ENCODE measurements at regions not wholly inside any gene's neighbourhood (a gene's known extent, or its start where the extent isn't known, plus 50 kb on each side); places are given as distances from the start of the nearest gene placed in this dataset.
A peak's percentile ranks its signal among the peaks of the same experiment; 100 is the strongest.

DNA sequence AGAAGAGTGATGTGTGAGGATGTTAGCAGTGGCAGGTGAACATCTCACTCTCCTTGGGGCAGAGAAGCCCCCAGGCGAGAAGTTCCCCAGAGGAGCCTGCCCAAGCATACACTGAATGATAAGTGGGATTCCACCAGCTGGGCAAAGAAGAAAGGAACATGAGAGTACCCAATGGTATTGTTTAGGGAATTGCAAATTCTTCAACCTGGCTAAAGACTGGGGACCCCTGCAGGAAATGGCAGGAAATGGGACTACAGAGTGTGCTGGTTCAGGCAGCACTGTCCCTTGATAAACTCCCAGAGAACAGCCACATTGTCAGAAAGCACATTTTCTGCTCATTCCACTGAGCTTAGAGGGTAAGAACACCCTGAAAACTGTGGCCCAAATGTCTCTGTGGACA lies 121.3 kb downstream of the RPS29 start:
- TF ChIP-seq EZH2 (IDR thresholded peaks at IDR 0.05; ENCODE audit: low read length, unreplicated experiment), result no peak
- TF ChIP-seq CTCF (conservative IDR thresholded peaks at IDR 0.05; ENCODE audit: low read depth, low read length), result peak; percentile 53
- TF ChIP-seq EZH2phosphoT487 (IDR thresholded peaks at IDR 0.05; ENCODE audit: borderline replicate concordance, low read length), result no peak
- Histone ChIP-seq H3K9ac (ENCODE audit: low read length) (no peak overlapping the region), H3K9me2 (replicated peaks; ENCODE audit: low read length) (no peaks in the 10 kb centered on the region), H4K20me1 (ENCODE audit: low read length) (no peaks in the 10 kb centered on the region), H3K27me3 (ENCODE audit: low read length) (peaks cover 26% of the 10 kb centered on the region; the same call in 1 of the 2 replicates), H3K4me1 (ENCODE audit: insufficient read depth, low read length) (no peaks in the 10 kb centered on the region), H3K79me2 (ENCODE audit: low read length) (no peaks in the 10 kb centered on the region), H3K9me3 (ENCODE audit: low read length) (no peaks in the 10 kb centered on the region), H3K4me3 (ENCODE audit: low read length) (no peak overlapping the region), H3K4me2 (ENCODE audit: low read length) (no peak overlapping the region), H2AFZ (ENCODE audit: low read length) (no peak overlapping the region), H3K27ac (ENCODE audit: low read length) (no peak overlapping the region), H3K36me3 (ENCODE audit: low read depth, low read length) (no peaks in the 10 kb centered on the region), H3F3A (ENCODE audit: low read length, unreplicated experiment) (no peaks in the 10 kb centered on the region)
- ChIA-PET CTCF (no interaction called here), POLR2A (ENCODE audit: unreplicated experiment) (no interaction called here)
- intact Hi-C loops (cut with micrococcal nuclease), result no loop called here
- peak; percentile 47 for ATAC-seq
- peak; percentile 28 for DNase-seq
- BruUV-seq (replicated peaks), result no TSS peak

DNA sequence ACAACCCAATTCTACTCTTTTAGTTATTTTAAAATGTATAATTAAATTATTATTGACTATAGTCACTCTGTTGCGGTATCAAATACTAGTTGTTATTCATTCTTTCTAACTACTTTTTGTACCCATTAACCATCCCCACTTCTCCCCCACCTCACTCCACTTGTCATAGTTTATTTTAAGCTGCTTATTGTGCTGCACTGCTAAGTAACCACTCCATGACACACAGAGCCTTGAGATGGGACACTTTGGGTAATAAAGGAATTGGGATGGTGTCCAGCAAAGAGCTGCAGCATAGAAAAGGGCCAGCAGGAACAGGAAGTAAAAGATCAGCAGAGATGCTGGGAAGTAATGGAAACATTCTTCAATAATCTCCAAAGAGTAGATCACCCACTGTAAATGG lies 123.0 kb downstream of the RPS29 start:
- no peaks in the 10 kb centered on the region for H3F3A ChIP-seq (ENCODE audit: low read length, unreplicated experiment)
- ChIA-PET POLR2A (ENCODE audit: unreplicated experiment) (no interaction called here), CTCF (interaction anchor here (0.6 kb wide), 1 partner anchor 88 kb away, joined by 5 read pairs; no protein-coding TSS in a partner anchor)
- H3K9me3 ChIP-seq (ENCODE audit: low read length), result no peaks in the 10 kb centered on the region
- H3K4me2 ChIP-seq (ENCODE audit: low read length), result no peak overlapping the region
- BruUV-seq (replicated peaks), result no TSS peak
- H4K20me1 ChIP-seq (ENCODE audit: low read length), result no peaks in the 10 kb centered on the region
- no peak for TF ChIP-seq EZH2phosphoT487 (IDR thresholded peaks at IDR 0.05; ENCODE audit: borderline replicate concordance, low read length)
- TF ChIP-seq CTCF (conservative IDR thresholded peaks at IDR 0.05; ENCODE audit: low read depth, low read length), result no peak
- TF ChIP-seq EZH2 (IDR thresholded peaks at IDR 0.05; ENCODE audit: low read length, unreplicated experiment), result no peak
- H3K27me3 ChIP-seq (ENCODE audit: low read length), result peaks cover 30% of the 10 kb centered on the region; the same call in 1 of the 2 replicates
- ATAC-seq, result no peak
- no peaks in the 10 kb centered on the region for H3K9me2 ChIP-seq (replicated peaks; ENCODE audit: low read length)
- no peaks in the 10 kb centered on the region for H3K79me2 ChIP-seq (ENCODE audit: low read length)
- no peaks in the 10 kb centered on the region for H3K4me1 ChIP-seq (ENCODE audit: insufficient read depth, low read length)
- H3K9ac ChIP-seq (ENCODE audit: low read length), result no peak overlapping the region
- no peak overlapping the region for H3K4me3 ChIP-seq (ENCODE audit: low read length)
- no peak for DNase-seq
- no peak overlapping the region for H3K27ac ChIP-seq (ENCODE audit: low read length)
- H2AFZ ChIP-seq (ENCODE audit: low read length), result no peak overlapping the region
- H3K36me3 ChIP-seq (ENCODE audit: low read depth, low read length), result no peaks in the 10 kb centered on the region
- intact Hi-C loops (cut with micrococcal nuclease), result loop anchor here (2.0 kb wide), 2 partner anchors 124 to 162 kb away; partner anchors contain the start of gene RPS29
